GM19324 (cell line): ENCODE measurements at regions not wholly inside any gene's neighbourhood (a gene's known extent, or its start where the extent isn't known, plus 50 kb on each side); places are given as distances from the start of the nearest gene placed in this dataset.
"Not testable (repeated sequence)": the region's sequence is repeated elsewhere in the genome, so short reads cannot be mapped to it uniquely, and the experiment has no call there.

Experiments
- ATAC-seq: cut with Tn5 transposase; IDR thresholded peaks from one replicate; pipeline ENCODE4 v1.9.1; 2021; ENCODE audit warnings: mild to moderate bottlenecking, moderate library complexity; ENCODE audit not compliant: unreplicated experiment, low FRiP score

DNA sequence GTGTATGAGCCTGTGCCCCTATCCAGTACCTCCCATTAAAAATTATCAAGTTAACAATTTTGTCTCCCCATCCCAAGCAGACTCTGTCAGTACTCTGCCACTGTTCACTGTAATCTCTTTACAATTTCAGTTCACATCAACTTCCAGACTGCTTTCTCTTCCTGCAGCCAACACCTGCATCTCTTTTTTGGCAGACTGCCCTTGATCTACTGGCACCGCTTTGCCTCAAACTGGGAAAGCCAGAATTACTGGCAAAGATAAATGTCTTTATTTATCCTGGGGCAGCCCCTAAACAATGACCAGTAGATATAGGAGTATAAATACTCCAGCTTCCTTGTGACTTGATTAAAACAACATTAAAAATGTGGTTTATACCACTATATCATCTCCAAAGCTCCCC, 494.1 kb downstream of the ZNF385D start:
- ATAC-seq = no peak

DNA sequence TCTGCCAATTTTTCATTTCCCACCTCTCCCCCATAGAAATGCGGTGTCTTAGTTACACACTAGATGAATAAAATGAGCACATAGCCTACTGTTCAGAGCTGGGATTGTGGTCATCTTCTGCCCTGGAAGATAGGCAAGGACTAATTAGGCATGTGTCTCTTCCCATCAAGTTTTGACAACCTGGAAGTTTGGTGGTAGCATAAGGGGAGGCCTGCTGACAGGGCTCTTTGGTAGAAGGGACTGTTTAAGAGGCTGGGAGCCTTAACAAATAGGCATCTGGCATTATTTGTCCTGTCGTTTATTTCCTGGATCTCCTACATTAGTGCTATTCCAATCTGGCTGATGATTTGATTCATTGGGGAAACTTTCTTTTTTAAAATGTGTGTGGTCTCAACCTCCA, 512.3 kb downstream of the ZNF385D start:
- no peak for ATAC-seq

DNA sequence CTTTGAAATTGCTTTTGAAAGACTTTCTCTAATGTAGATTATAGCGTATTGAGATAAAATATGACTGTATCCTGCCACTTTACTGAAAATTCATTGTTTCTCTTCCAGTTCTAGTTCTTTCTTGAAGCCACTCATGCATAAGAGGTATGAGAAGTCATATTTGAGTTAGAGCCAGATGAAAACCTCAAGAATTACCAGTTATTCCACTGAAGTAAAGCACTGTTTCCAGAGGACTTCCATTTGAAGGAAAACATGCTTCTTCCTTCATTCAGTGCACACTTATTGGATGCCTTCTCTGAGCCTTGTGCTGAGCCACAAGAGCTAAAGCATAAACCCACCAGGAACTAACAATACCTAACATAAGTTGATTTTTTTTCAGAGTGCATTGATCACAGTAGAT, 513.4 kb downstream of the ZNF385D start:
- no peak for ATAC-seq

DNA sequence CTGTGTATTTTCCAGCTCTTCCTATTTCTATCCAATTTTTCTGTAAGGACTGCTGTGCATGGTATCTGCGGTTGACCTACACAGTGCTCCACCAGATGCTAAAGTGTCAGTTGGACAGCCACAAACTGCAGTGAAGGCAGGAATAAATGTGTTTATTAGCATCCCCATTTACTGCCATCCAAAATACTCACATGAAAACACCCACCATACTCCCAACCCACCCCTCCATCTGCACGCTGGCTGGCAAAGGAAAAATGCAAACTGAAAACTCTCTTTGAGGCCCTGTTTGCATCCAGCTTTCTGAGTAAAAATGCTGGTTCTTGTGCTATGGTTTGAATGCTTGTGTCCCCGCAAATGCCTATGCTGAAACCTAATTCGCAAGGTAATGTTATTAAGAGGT, 515.5 kb downstream of the ZNF385D start:
- no peak for ATAC-seq

DNA sequence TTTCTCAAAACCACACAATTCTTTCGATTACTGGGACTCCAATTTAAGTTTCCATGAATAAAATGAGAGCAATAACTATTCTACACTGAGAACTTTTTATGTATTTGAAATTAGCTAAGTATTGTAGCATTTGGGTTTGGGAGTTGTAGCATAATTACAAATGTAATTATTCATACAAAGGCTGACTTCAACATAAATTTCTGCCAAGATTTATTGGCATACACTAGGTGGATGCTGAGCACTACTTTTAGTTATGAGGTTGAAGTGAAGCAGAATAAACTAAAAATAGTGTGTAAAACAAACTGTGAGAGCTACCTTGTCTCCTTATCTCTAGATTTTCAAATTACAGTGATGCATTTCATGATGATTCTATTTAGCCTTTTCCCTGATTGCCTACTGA, 516.1 kb downstream of the ZNF385D start:
- ATAC-seq = no peak

DNA sequence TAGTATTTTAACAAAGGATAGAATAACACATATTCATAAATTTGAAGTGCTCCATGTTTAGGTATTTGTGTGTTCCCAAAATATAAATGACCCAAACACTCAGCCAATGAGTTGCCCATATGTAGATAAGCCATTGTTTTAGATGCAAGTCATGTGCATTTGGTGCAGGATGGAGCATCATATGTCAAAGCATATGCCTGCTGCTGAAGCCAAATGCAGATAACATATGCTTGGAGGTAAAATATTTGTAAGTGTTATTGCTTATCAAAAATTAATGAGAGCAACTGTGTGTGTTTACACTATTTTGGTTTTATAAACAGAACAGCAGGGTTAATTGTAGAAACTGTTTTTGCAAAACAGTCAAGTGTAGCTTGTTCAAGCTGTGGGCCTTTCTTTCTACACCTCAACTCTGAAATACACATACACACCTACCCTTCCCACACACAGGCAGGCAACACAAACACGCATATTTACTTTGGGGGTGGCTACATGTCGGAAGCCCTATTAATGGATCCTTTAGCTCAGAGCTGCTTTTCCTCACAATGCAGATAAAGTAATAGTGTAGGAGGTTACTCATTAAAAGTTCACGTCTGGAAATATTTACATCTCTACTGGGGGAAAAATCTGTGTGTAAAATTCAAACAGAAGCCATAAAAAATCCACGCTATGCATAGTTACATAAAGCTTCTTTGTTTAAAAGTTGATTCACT, 521.4 kb downstream of the ZNF385D start:
- ATAC-seq = no peak

DNA sequence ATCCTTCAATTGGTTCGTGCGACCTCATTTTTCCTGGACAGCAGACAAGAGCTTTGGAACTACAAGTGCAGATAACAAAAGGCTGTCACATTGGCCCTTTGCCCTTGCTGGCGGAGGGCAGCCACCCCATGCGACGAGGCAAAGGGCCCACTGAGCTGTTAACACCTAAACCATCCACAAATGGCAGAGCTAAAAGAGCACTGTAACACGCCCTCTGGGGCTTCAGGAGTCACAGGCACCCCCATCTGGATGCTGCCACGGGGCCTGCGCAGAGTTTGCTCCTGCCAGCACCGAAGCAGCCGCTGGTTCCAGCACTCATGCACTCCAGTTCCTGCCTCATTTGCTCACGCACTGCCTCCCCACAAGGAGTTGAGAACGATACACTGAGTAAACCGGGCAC, 524.9 kb downstream of the ZNF385D start:
- no peak for ATAC-seq

DNA sequence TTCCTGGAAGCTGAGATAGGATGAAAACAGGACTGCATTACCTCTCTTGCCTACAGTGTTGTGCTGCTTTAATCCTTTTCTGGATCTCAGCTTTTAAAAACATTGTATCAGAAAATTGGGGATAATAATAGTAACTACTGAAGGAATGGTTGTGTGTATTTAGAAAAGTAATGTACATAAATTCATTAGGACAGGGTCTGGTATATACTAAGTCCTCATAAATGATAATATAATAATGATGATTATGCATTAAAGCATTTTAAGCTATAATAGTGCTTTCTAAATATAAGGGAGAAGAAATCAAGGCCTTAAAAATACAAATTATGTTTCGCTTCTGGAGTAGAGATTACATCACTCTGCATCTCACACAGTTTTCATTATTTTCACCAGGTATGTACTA, 530.1 kb downstream of the ZNF385D start:
- no peak for ATAC-seq

DNA sequence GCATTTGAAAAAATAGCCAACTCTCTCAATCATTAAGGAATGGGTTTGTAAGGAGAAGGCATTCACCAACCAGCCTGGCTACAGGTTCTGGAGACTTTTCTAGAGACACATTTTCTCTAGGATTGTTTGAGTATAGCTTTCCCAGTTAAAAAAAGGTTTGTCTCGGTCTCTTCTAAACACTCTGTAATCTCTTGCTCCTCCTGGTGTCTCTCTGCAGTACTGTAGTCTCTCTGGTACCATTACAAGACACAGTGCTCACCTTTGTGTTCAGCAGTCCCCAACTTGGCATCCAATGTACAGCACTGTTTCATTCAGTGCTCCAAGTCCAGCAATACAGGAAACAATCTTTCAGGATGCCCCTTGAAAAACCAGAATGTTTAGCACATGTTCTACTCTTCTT, 534.4 kb downstream of the ZNF385D start:
- ATAC-seq = no peak

DNA sequence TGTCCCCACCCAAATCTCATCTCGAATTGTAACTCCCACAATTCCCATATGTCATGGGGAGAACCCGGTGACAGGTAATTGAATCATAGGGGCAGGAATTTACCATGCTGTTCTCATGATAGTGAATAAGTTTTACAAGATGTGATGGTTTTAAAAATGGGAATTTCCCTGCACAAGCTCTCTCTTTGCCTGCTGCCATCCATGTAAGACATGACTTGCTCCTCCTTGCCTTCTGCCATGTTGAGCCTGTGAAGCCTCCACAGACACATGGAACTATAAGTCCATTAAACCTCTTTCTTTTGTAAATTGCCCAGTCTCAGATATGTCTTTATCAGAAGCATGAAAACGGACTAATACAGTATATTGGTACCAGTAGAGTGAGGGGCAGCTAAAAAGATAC, 546.9 kb downstream of the ZNF385D start:
- ATAC-seq = not testable (repeated sequence)

DNA sequence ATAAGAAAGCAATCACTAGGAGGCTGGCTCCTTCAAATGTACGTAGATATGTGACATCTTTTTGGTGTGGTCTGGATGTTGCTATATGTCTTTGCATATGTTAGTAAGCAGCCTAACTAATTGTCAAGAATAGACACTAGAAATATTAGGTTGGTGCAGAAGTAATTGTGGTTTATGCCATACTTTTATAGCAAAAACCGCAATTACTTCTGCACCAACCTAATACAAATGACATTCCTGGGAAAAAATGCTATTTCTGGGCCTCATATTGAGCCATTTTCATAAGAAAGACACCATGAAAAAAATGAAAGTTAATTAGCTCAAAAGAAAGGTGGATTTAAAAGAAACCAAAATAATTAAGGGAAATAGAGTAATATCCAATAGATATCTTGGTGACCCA, 555.8 kb downstream of the ZNF385D start:
- no peak for ATAC-seq

DNA sequence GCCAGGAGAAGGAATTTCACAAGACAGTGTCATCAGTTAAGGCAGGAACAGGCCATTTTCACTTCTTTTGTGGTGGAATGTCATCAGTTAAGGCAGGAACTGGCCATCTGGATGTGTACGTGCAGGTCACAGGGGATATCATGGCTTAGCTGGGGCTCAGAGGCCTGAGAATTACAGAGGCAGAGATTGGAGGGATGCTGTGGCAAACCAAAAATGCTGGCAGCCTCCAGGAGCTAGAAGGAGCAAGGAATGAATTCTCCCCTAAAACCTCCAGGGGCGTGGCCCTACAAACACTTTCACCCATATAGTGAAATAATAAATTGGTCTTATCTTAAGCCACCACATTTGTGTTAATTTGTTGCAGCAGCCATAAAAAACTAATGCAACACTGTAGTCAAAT, 557.0 kb downstream of the ZNF385D start:
- not testable (repeated sequence) for ATAC-seq

DNA sequence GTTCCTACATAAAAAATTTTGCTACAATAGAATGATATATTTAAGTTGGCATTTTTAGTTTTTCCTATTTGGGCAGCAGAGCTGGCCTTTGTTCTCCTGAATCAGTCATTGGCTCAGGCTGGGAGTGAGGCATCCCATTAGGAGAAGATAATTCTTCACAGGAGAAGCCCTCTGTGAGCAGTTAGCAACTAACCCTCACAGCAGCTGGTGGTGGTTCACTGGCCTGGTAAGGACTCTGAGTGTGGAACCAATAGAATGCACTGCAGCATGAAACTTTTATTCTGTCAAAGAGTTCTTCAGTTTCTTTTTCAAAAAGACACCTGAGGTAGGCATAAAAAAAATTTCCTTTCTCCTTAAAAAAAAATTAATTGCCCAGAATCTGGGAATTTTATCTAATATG, 562.6 kb downstream of the ZNF385D start:
- ATAC-seq = no peak

DNA sequence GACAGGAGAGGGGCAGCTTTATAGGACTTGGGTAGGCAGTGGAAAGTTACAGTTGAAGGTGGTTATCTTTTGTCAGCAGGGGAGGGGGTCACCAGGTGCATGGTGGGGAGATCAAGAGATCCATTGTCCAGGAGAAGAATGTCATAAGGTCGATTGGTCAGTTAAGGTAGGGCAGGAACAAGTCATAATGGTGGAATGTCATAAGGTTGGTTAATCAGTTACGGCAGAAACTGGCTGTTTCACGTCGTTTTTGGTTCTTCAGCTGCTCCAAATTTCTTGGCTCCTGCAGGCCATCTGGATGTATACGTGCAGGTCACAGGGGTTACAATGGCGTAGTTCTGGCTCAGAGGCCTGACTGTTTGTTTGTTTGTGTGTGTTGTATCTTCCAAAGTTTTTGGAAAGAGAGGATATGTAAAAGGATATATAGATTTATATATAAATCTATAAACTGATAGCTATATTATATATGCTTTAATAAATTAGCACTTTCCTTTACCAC, 565.1 kb downstream of the ZNF385D start:
- ATAC-seq = no peak

DNA sequence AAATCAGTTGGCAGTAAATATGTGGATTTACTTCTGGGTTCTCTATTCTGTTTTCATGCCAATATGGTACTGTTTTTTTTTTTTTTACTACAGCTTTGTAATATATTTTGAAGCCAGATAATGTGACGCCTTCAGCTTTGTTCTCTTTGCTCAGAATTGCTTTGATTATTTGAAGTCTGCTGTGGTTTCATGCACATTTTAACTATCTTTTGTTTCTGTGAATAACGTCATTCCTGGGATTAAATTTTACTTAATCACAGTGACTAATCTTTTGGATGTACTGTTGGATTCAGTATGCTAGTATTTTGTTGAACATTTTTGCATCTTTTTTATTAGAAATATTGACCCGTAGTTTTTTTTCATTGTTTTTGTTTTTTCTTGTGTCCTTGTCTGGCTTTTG, 576.5 kb downstream of the ZNF385D start:
- no peak for ATAC-seq

DNA sequence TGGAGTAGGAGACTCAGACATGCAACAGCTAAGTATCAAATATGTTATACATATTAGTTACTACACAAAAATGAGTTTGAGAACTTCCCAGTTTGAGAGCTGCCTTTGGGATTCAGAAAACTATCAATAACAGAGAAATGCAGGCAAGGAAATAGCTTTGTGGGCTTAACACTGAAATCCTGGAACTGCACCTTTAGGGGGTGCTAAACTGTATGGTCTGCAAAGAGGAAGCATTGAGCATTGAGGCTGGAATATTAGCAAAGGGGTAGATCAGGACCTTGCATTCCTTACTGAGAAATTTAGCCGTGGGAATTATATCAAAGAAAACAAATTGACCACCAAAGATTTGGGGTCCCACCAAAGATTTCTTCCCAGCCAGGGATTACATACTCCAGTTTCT, 580.0 kb downstream of the ZNF385D start:
- ATAC-seq = no peak

DNA sequence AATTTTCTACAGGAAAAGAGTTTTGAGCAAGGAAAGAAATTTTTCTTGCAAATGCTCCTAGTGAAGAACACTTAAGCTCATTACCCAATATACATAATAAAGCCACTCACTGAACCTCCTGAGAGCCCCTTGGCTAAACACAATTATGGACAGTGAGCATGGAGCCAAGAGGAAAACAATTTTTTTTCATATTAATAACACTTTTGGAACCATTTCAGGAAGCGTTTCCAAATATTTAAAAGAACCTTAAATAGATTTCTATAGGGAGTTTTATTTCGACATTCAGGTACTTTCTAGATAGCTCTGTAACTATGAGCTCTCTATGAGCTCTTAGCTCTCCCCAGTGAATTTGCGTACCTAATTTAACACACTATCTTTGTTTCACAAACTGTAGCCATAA, 581.1 kb downstream of the ZNF385D start:
- ATAC-seq = no peak

DNA sequence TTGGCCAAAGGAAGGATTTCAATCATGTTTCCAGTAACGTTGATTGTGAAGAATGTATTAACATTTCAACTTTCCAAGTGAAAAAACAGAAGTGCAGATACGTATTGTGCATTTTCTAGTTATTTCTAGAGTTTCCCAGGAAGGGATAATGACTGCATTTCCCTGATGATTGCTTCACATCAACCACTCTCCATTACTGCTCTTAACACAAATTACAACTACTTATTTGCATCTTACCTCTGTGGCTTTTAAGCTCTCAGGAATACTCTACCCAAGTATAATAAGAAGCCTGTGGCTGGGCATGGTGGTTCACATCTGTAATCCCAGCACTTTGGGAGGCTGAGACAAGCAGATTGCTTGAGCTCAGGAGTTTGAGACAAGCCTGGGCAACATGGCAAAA, 582.5 kb downstream of the ZNF385D start:
- no peak for ATAC-seq

DNA sequence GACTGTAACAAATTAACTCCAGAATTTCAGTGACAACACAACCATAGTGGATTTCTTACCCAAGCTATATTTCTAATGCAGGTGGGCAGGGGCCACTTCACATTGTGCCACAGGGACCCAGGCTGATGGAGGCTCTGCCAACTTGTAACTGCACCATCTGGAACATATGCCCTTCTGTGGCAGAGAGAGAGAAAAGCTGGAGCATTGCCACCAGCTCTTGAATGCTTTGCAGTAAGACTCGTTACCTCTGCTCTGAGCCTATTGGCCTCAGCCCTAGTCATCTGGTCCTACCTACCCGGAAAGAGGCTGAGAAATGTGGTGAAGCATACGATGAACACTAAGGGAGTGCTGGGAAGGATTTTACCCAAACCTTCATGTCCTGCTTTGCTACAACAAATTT, 587.1 kb downstream of the ZNF385D start:
- ATAC-seq = no peak

DNA sequence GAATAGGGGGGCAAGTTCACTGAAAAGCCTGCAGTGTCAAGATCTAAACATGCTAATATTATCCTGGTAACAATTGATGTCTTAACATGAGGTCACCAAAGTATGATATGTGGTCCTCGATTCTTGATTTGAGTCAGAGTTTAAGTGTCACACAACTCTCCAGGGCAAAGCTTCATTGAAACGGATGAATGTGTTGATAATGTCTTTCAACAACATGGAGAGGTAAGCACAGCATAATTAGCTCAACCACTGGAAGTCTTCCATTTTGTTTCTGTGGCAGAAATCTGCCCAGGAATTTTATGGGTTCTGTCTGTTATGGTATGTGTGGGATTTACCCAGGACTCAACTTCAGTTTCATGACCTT, 591.5 kb downstream of the ZNF385D start:
- ATAC-seq = no peak

DNA sequence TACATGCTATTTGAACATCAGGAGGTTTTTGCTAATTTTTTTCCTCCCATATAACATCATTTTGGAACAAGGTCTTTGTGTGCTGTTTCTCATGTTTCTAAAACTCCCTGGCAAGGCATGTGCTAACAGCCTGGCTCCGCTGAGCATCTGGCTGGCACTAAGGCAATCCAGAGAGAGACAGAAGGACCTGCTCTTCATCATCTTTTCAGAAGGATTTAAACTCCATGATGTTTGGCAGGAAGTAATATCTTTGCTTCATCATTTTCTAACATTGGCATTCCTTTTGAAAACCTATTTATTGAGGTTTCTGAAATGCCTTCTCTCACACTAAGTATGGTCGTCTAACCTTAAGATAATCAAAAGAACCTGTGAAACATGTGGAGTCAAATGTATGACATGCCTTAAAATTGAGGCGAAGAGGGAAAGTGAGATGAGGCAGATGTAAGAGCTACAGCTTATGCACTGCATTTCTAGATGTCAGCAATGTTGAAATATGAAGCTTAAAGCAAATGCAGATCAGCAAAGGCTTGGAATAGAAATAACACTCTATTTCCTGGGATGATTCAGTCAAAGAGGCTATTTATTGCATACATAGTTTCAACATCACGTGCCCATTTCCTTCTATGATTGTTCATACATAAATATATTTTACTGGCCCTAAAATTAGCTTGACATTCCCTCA, 592.0 kb downstream of the ZNF385D start:
- no peak for ATAC-seq

DNA sequence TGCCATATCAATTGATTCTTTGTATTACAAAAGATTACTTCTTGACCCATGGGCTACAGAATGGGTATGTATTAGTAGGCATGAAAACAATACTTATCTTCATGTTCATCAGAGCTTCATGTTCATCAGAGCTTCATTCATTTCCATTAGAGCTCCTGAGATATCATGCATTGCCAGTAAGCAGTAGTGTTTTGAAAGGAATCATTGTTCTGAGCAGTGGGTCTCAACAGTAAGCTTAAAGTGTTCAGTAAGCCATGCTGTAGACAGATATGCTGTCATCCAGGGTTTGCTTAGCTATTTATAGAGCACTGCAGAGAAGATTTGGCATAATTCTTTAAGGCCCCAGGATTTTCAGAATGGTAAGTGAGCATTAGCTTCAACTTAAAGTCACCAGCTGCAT, 596.1 kb downstream of the ZNF385D start:
- ATAC-seq = no peak
